A549 (cell line): ENCODE measurements at regions not wholly inside any gene's neighbourhood (a gene's known extent, or its start where the extent isn't known, plus 50 kb on each side); places are given as distances from the start of the nearest gene placed in this dataset.

Experiments
- ATAC-seq, 2 experiments: fragments of 200-7000 bp in 1 of 2; fragments of >200 bp in 1 of 2; cut with Nextera tagmentation in 1 of 2; cut with Tn5 transposase in 1 of 2; 3 replicates each; pipeline versions ENCODE4 v1.8.0 to v1.9.1; 2018 to 2020; ENCODE audit warnings: mild to moderate bottlenecking in 1 of 2, moderate library complexity in 1 of 2
- CTCF ChIA-PET: fragments of 300-600 bp; sonication (Branson Sonifier 250); formaldehyde crosslinking; extraction: SDS; loops from one replicate; lab custom pipeline; 2021; ENCODE audit warnings: antibody characterized with exemption, inconsistent platforms; lab: Yijun Ruan, JAX
- POLR2A ChIA-PET: fragments of 350-600 bp; formaldehyde crosslinking; extraction: SDS; loops from one replicate; lab custom pipeline; 2021; ENCODE audit warnings: antibody characterized with exemption, inconsistent platforms; lab: Yijun Ruan, JAX
- DNase-seq, 2 experiments: peaks; one replicate each; pipeline versions ENCODE4 v3.0.0 to v3.0.0-alpha.2; 2011 to 2016; ENCODE audit warnings: low read depth in 1 of 2, low spot score in 1 of 2
- FAIRE-seq: peaks from 2 replicates; lab custom pipeline; 2011; peaks lifted over from hg19 to GRCh38; lab: Jason Lieb, UNC
- H3K27ac ChIP-seq, 2 experiments: fragments of >200 bp; sonication (Bioruptor Twin); formaldehyde crosslinking; 3 replicates each; pipeline ENCODE4 v1.5.1; 2016 to 2017
- H3K4me1 ChIP-seq: fragments of >200 bp; sonication (Bioruptor Twin); formaldehyde crosslinking; 3 replicates; pipeline ENCODE4 v1.6.1; 2016
- H3K4me2 ChIP-seq: fragments of >200 bp; sonication (Bioruptor Twin); formaldehyde crosslinking; 3 replicates; pipeline ENCODE4 v1.6.1; 2016
- H3K4me3 ChIP-seq: fragments of >200 bp; sonication (Bioruptor Twin); formaldehyde crosslinking; 3 replicates; pipeline ENCODE4 v1.5.1; 2016
- H3K9me3 ChIP-seq: fragments of >200 bp; sonication (Bioruptor Twin); formaldehyde crosslinking; 3 replicates; pipeline ENCODE4 v1.6.1; 2016
- CEBPB ChIP-seq, 2 experiments: fragments of >200 bp in 1 of 2; sonication (Bioruptor Twin) in 1 of 2; formaldehyde crosslinking in 1 of 2; IDR thresholded peaks; 2 replicates each; pipeline ENCODE4 v1.6.1; 2012 to 2016
- CHD4 ChIP-seq: fragments of 200-600 bp; sonication (generic); IDR thresholded peaks from 2 replicates; pipeline ENCODE4 v1.6.1; 2016; ENCODE audit warnings: antibody characterized with exemption, mild to moderate bottlenecking, borderline replicate concordance
- EHF ChIP-seq: fragments of 250-450 bp; sonication (Bioruptor Pico); IDR thresholded peaks from 2 replicates; pipeline ENCODE4 v1.5.0; 2020; ENCODE audit warnings: mild to moderate bottlenecking
- EP300 ChIP-seq, 2 experiments: fragments of >200 bp; sonication (Bioruptor Twin); formaldehyde crosslinking; IDR thresholded peaks; 2 replicates in 1 of 2; 3 replicates in 1 of 2; pipeline ENCODE4 v1.6.1; 2016 to 2017
- ESRRA ChIP-seq: fragments of 150-350 bp; IDR thresholded peaks from 2 replicates; pipeline ENCODE4 v1.6.1; 2014; ENCODE audit warnings: mild to moderate bottlenecking, low read length, borderline replicate concordance
- FOSB ChIP-seq: fragments of 250-450 bp; sonication (Bioruptor Pico); IDR thresholded peaks from 2 replicates; pipeline ENCODE4 v1.5.0; 2020; ENCODE audit warnings: mild to moderate bottlenecking, moderate library complexity
- FOSL2 ChIP-seq, 2 experiments: fragments of 450-650 bp in 1 of 2; fragments of >200 bp in 1 of 2; sonication (Bioruptor Twin) in 1 of 2; formaldehyde crosslinking; IDR thresholded peaks; 2 replicates each; pipeline versions ENCODE4 v1.5.0 to v1.6.1; 2016 to 2020; ENCODE audit warnings: mild to moderate bottlenecking in 1 of 2, moderate library complexity in 1 of 2
- HDAC2 ChIP-seq: fragments of 200-600 bp; sonication (generic); IDR thresholded peaks from 2 replicates; pipeline ENCODE4 v1.6.1; 2016
- HOXB13 ChIP-seq: fragments of 250-450 bp; sonication (Bioruptor Pico); IDR thresholded peaks from 2 replicates; pipeline ENCODE4 v1.5.0; 2020; ENCODE audit warnings: low read depth, mild to moderate bottlenecking, moderate library complexity
- HOXB5 ChIP-seq: fragments of 250-450 bp; sonication (Bioruptor Pico); IDR thresholded peaks from 2 replicates; pipeline ENCODE4 v1.5.0; 2020; ENCODE audit warnings: mild to moderate bottlenecking, moderate library complexity
- KDM1A ChIP-seq: fragments of 200-600 bp; sonication (generic); IDR thresholded peaks from 2 replicates; pipeline ENCODE4 v1.6.1; 2016; ENCODE audit warnings: low read depth, mild to moderate bottlenecking
- MAZ ChIP-seq: fragments of 150-350 bp; IDR thresholded peaks from 2 replicates; pipeline ENCODE4 v1.6.1; 2014; ENCODE audit warnings: antibody characterized with exemption, low read depth, low read length, borderline replicate concordance
- MYC ChIP-seq: IDR thresholded peaks from 2 replicates; pipeline ENCODE4 v1.6.1; 2012; ENCODE audit warnings: mild to moderate bottlenecking, inconsistent platforms, low read length, improper control_type of control experiment, borderline replicate concordance
- RAD21 ChIP-seq, 2 experiments: fragments of >200 bp in 1 of 2; sonication (Bioruptor Twin) in 1 of 2; formaldehyde crosslinking in 1 of 2; IDR thresholded peaks in 1 of 2; conservative IDR thresholded peaks in 1 of 2; 2 replicates in 1 of 2; 3 replicates in 1 of 2; pipeline ENCODE4 v1.6.1; 2012 to 2018; ENCODE audit warnings: inconsistent platforms in 1 of 2
- RARB ChIP-seq: fragments of 250-450 bp; sonication (Bioruptor Pico); IDR thresholded peaks from 2 replicates; pipeline ENCODE4 v1.8.0; 2021; ENCODE audit warnings: mild to moderate bottlenecking, moderate library complexity
- SMC3 ChIP-seq: fragments of >200 bp; sonication (Bioruptor Twin); formaldehyde crosslinking; IDR thresholded peaks from 3 replicates; pipeline ENCODE4 v1.6.1; 2018; ENCODE audit warnings: inconsistent platforms
- SREBF2 ChIP-seq: fragments of 450-650 bp; IDR thresholded peaks from 2 replicates; pipeline ENCODE4 v1.6.1; 2014; ENCODE audit warnings: mild to moderate bottlenecking, moderate library complexity
- TP53 ChIP-seq: fragments of 250-450 bp; sonication (Bioruptor Pico); IDR thresholded peaks from 2 replicates; pipeline ENCODE4 v1.5.0; 2021; ENCODE audit warnings: mild to moderate bottlenecking, moderate library complexity
- ZSCAN20 ChIP-seq: fragments of 250-450 bp; sonication (Bioruptor Pico); IDR thresholded peaks from 2 replicates; pipeline ENCODE4 v1.8.0; 2022; ENCODE audit warnings: mild to moderate bottlenecking, moderate library complexity
- WGBS: methylation state at CpG from one replicate; pipeline ENCODE4 v1.1.6; 2017; ENCODE audit errors: missing lambda C conversion rate; 5-methylcytosine and 5-hydroxymethylcytosine counted together
- TF ChIP-seq, protein P1 (sequence below): fragments of 250-450 bp; sonication (Bioruptor Pico); IDR thresholded peaks from 2 replicates; pipeline ENCODE4 v1.5.0; 2020; ENCODE audit warnings: low read depth, mild to moderate bottlenecking, moderate library complexity
- TF ChIP-seq, protein P2 (sequence below): fragments of 450-650 bp; IDR thresholded peaks from 2 replicates; pipeline ENCODE4 v1.6.1; 2014; ENCODE audit warnings: antibody characterized with exemption
- TF ChIP-seq, protein P3 (sequence below): fragments of 250-450 bp; sonication (Bioruptor Pico); IDR thresholded peaks from 2 replicates; pipeline ENCODE4 v1.5.0; 2021; ENCODE audit warnings: mild to moderate bottlenecking, moderate library complexity, borderline replicate concordance
- TF ChIP-seq, protein P4 (sequence below): fragments of >200 bp; sonication (Bioruptor Twin); formaldehyde crosslinking; IDR thresholded peaks from 3 replicates; pipeline ENCODE4 v1.5.1; 2016
- TF ChIP-seq, protein P5 (sequence below): IDR thresholded peaks from 2 replicates; pipeline ENCODE4 v1.6.1; 2012

DNA sequence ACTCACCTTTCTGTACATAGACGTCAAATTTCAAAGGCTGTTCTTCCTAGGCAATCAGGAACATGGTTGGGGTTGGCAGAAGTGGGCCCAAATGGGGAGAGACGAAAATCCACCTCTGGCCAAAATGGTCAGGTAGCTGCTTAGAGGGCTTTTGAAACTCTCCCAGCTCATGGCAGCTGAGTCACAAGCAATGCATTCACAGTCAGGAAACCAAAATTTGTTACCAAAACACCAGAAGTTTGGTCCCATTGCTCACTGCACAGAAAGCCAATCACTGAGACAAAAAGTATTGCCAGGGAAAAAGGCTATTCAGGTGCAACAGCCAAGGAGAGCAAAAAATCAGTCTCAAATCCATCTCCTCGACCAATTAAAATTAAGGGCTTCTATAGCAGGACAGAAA lies 539.6 kb upstream of the CCDC54 start:
- ChIA-PET CTCF (no interaction called here), POLR2A (no interaction called here)
- no peak for FAIRE-seq
- no peak for ATAC-seq
- H3K4me2 ChIP-seq, result no peak overlapping the region
- no peaks in the 10 kb centered on the region for H3K4me1 ChIP-seq
- no peaks in the 10 kb centered on the region for H3K9me3 ChIP-seq
- DNase-seq, result no peak
- H3K27ac ChIP-seq, result no peak overlapping the region
- H3K4me3 ChIP-seq, result no peak overlapping the region
- 28% methylated on average over 3 of the region's 3 CpGs for WGBS
- TF ChIP-seq, protein P1, sequence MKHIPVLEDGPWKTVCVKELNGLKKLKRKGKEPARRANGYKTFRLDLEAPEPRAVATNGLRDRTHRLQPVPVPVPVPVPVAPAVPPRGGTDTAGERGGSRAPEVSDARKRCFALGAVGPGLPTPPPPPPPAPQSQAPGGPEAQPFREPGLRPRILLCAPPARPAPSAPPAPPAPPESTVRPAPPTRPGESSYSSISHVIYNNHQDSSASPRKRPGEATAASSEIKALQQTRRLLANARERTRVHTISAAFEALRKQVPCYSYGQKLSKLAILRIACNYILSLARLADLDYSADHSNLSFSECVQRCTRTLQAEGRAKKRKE (CRISPR knock-in tag), result no peak
- TF ChIP-seq CHD4 (no peak), SREBF2 (no peak), ESRRA (no peak), CEBPB (IDR thresholded peaks at IDR 0.05) (no peak), ZSCAN20 (CRISPR knock-in tag) (no peak), FOSL2 (IDR thresholded peaks at IDR 0.05) (no peak), FOSL2 (CRISPR knock-in tag; IDR thresholded peaks at IDR 0.05) (no peak), RARB (CRISPR knock-in tag) (no peak), KDM1A (no peak), TP53 (CRISPR knock-in tag) (no peak), MAZ (no peak)
- TF ChIP-seq, protein P2, sequence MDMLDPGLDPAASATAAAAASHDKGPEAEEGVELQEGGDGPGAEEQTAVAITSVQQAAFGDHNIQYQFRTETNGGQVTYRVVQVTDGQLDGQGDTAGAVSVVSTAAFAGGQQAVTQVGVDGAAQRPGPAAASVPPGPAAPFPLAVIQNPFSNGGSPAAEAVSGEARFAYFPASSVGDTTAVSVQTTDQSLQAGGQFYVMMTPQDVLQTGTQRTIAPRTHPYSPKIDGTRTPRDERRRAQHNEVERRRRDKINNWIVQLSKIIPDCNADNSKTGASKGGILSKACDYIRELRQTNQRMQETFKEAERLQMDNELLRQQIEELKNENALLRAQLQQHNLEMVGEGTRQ, result no peak
- TF ChIP-seq, protein P3, sequence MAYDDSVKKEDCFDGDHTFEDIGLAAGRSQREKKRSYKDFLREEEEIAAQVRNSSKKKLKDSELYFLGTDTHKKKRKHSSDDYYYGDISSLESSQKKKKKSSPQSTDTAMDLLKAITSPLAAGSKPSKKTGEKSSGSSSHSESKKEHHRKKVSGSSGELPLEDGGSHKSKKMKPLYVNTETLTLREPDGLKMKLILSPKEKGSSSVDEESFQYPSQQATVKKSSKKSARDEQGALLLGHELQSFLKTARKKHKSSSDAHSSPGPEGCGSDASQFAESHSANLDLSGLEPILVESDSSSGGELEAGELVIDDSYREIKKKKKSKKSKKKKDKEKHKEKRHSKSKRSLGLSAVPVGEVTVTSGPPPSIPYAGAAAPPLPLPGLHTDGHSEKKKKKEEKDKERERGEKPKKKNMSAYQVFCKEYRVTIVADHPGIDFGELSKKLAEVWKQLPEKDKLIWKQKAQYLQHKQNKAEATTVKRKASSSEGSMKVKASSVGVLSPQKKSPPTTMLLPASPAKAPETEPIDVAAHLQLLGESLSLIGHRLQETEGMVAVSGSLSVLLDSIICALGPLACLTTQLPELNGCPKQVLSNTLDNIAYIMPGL (CRISPR knock-in tag), result no peak
- TF ChIP-seq, protein P4, sequence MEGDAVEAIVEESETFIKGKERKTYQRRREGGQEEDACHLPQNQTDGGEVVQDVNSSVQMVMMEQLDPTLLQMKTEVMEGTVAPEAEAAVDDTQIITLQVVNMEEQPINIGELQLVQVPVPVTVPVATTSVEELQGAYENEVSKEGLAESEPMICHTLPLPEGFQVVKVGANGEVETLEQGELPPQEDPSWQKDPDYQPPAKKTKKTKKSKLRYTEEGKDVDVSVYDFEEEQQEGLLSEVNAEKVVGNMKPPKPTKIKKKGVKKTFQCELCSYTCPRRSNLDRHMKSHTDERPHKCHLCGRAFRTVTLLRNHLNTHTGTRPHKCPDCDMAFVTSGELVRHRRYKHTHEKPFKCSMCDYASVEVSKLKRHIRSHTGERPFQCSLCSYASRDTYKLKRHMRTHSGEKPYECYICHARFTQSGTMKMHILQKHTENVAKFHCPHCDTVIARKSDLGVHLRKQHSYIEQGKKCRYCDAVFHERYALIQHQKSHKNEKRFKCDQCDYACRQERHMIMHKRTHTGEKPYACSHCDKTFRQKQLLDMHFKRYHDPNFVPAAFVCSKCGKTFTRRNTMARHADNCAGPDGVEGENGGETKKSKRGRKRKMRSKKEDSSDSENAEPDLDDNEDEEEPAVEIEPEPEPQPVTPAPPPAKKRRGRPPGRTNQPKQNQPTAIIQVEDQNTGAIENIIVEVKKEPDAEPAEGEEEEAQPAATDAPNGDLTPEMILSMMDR, result no peak
- TF ChIP-seq, all 56 proteins: peak for 0

DNA sequence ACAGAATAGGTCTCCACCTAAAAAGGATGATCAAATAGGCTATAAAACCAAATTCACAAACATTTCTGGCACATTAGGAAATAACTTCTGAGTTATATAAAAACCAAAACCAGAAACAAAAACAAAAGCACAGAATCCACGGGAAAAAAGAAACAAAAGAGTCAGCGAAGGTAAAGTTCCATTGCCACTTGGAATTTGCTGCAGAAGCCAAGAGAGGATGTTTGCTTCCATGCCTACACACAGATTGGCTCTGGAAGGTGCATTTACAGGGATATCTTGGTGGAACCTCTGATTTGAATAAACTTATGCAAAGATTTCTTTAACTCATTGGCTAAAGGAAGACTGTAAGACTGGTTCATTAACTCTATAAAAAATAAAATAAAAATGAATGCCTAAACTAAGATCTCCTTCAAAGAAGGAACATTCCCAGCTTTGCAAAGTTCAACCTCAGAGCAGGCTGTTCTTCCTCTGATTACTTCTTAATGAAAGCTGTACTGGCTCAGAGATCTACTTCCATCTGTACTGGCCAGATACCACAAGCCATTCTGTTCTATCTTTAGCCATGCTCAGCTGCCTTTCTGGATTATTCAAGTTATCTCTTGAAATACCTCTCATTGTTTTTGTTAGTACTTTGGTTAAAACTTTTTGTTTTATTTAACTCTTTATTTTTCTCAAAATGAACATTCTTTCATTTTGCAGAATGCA lies 537.5 kb upstream of the CCDC54 start:
- WGBS, result 2% methylated on average over 2 of the region's 2 CpGs
- no peak for ATAC-seq
- no peak for DNase-seq
- Histone ChIP-seq H3K4me3 (no peak overlapping the region), H3K27ac (no peak overlapping the region), H3K9me3 (no peaks in the 10 kb centered on the region), H3K4me2 (no peak overlapping the region), H3K4me1 (no peaks in the 10 kb centered on the region)
- no peak for TF ChIP-seq TP53 (CRISPR knock-in tag)
- no peak for TF ChIP-seq HOXB13 (CRISPR knock-in tag)
- TF ChIP-seq, protein P3 (CRISPR knock-in tag), result no peak
- TF ChIP-seq RAD21 (conservative IDR thresholded peaks at IDR 0.05 in 1 of 2, IDR thresholded peaks at IDR 0.05 in 1 of 2), result no peak
- TF ChIP-seq EHF (CRISPR knock-in tag), result no peak
- no peak for TF ChIP-seq EP300 (IDR thresholded peaks at IDR 0.05)
- no peak for TF ChIP-seq MYC
- no peak for TF ChIP-seq SMC3
- no peak for TF ChIP-seq HDAC2
- no peak for TF ChIP-seq CHD4
- no peak for TF ChIP-seq MAZ
- no peak for TF ChIP-seq HOXB5 (CRISPR knock-in tag)
- no peak for TF ChIP-seq FOSB (CRISPR knock-in tag)
- TF ChIP-seq, protein P5, sequence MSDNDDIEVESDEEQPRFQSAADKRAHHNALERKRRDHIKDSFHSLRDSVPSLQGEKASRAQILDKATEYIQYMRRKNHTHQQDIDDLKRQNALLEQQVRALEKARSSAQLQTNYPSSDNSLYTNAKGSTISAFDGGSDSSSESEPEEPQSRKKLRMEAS, result no peak
- TF ChIP-seq, protein P1 (CRISPR knock-in tag), result no peak
- no peak for FAIRE-seq
- CTCF ChIA-PET, result no interaction called here
- POLR2A ChIA-PET, result no interaction called here
